WTC11 (cell line): ENCODE measurements at regions not wholly inside any gene's neighbourhood (a gene's known extent, or its start where the extent isn't known, plus 50 kb on each side); places are given as distances from the start of the nearest gene placed in this dataset.

Source experiments
- ATAC-seq: fragments of 200-7000 bp; cut with Tn5 transposase; 2 replicates; pipeline ENCODE4 v1.10.0; 2021; ENCODE audit warnings: mild to moderate bottlenecking, moderate library complexity
- CTCF ChIA-PET: fragments of 300-600 bp; sonication (Branson Sonifier 250); formaldehyde crosslinking; loops from one replicate; lab custom pipeline; 2021; ENCODE audit warnings: antibody characterized with exemption; lab: Charles Lee
- POLR2A ChIA-PET: fragments of 350-600 bp; sonication (Branson Sonifier 250); formaldehyde crosslinking; loops from one replicate; lab custom pipeline; 2021; ENCODE audit warnings: antibody characterized with exemption; lab: Charles Lee
- DNase-seq: peaks from one replicate; pipeline ENCODE4 v3.0.0; 2021; ENCODE audit warnings: low spot score
- H3K27ac Mint-ChIP-seq: 2 replicates; pipeline ENCODE4 v1.8.0; 2021; ENCODE audit warnings: mixed read lengths
- H3K27me3 Mint-ChIP-seq: 2 replicates; pipeline ENCODE4 v1.8.0; 2021; ENCODE audit warnings: low read depth, mild to moderate bottlenecking, moderate library complexity, mixed read lengths
- H3K36me3 Mint-ChIP-seq: 2 replicates; pipeline ENCODE4 v1.8.0; 2021; ENCODE audit warnings: mixed read lengths
- H3K4me1 Mint-ChIP-seq: 2 replicates; pipeline ENCODE4 v1.8.0; 2022; ENCODE audit warnings: mixed read lengths
- H3K4me3 Mint-ChIP-seq: 2 replicates; pipeline ENCODE4 v1.8.0; 2021; ENCODE audit warnings: mild to moderate bottlenecking, moderate library complexity, mixed read lengths
- H3K9me3 Mint-ChIP-seq: 2 replicates; pipeline ENCODE4 v1.8.0; 2021; ENCODE audit warnings: mixed read lengths
- CBFB ChIP-seq: sonication (generic); formaldehyde crosslinking; IDR thresholded peaks from 2 replicates; pipeline ENCODE4 v1.8.1; 2022; ENCODE audit warnings: mild to moderate bottlenecking, low read depth, missing genetic modification reagents
- GTF2I ChIP-seq: fragments of 250-450 bp; sonication (Bioruptor Pico); conservative IDR thresholded peaks from 2 replicates; pipeline ENCODE4 v1.4.0; 2021; ENCODE audit warnings: mild to moderate bottlenecking
- SP1 ChIP-seq: sonication (generic); formaldehyde crosslinking; conservative IDR thresholded peaks from 2 replicates; pipeline ENCODE4 v1.8.1; 2022; ENCODE audit warnings: missing genetic modification reagents
- TF ChIP-seq, protein P1 (sequence below): fragments of 250-450 bp; sonication (Bioruptor Pico); conservative IDR thresholded peaks from 2 replicates; pipeline ENCODE4 v1.9.0; 2021; ENCODE audit warnings: mild to moderate bottlenecking
- TF ChIP-seq, protein P2 (sequence below): sonication (generic); formaldehyde crosslinking; IDR thresholded peaks from 2 replicates; pipeline ENCODE4 v1.8.1; 2023; ENCODE audit warnings: mild to moderate bottlenecking, missing genetic modification reagents
- TF ChIP-seq, protein P3 (sequence below): sonication (generic); formaldehyde crosslinking; IDR thresholded peaks from 2 replicates; pipeline ENCODE4 v1.8.0; 2022; ENCODE audit warnings: mild to moderate bottlenecking, missing genetic modification reagents
- TF ChIP-seq, protein P4 (sequence below): sonication (generic); formaldehyde crosslinking; IDR thresholded peaks from 2 replicates; pipeline ENCODE4 v1.8.1; 2023; ENCODE audit warnings: mild to moderate bottlenecking, missing genetic modification reagents
- TF ChIP-seq, protein P5 (sequence below): sonication (generic); formaldehyde crosslinking; IDR thresholded peaks from 2 replicates; pipeline ENCODE4 v1.8.0; 2022; ENCODE audit warnings: mild to moderate bottlenecking, missing genetic modification reagents
- TF ChIP-seq, protein P6 (sequence below): fragments of 250-450 bp; sonication (Bioruptor Pico); IDR thresholded peaks from 2 replicates; pipeline ENCODE4 v1.9.0; 2021; ENCODE audit warnings: mild to moderate bottlenecking, borderline replicate concordance

DNA sequence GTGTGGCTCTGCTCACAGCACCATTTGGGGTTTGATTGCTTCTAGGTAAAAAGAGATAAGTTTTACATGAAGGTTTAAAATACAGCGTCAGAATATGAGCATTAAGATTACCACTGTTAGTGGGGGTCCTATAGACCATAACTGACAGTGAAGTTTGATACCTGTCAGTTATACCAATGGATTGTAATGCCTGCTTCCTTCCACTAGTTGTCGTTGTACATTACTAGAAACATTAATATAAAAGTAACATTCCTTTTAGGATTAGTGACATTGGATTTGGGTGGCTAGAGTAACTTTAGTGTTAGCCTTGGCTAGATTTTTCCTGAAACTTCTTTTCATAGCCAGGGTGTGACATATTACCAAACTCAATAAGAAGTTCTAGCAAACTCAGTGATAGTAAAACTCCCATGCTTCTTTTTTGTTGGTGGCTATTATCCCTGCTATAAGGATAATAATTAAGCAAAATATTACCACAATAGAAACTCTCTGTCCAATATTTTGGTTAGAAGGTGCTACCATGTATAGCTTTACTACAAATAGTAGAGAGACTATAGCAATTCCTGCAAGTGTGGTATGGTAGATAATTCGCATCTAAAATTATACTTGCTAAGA lies 57.1 kb downstream of the FAM181B start:
- peaks cover under 1% of the 10 kb centered on the region; the same call in 1 of the 2 replicates for H3K36me3 Mint-ChIP-seq
- no peak for DNase-seq
- no peaks in the 10 kb centered on the region; the same call in 1 of the 2 replicates for H3K27me3 Mint-ChIP-seq
- TF ChIP-seq, protein P1, sequence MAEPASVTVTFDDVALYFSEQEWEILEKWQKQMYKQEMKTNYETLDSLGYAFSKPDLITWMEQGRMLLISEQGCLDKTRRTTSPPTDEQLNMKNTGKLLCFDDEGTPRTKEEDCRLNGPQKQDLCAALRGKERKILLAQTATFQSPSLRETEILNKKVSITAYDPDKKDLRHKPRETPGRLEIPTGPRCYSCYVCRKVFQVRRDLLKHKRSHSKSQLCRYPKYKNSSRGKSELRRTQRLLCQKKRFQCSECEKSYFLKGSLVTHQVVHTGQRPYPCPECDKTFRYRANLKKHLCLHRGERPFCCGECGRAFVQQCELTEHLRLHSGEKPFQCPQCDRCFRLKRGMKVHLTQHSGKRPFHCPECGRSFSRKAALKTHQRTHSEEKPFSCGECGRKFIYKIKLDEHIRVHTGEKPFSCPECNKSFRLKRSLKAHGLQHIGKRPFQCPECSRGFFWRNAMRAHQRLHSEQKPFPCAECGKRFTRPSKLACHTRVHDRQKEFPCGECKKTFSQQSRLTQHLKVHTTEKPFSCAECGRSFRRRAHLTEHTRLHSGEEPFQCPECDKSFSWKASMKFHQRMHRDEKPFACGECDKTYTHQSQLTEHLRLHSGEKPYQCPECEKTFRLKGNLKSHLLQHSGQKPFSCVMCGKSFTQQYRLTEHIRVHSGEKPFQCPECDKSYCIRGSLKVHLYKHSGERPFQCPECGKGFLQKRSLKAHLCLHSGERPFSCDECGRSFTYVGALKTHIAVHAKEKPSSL = no peak
- TF ChIP-seq CBFB (CRISPR knock-in tag) (no peak), SP1 (CRISPR knock-in tag) (no peak), GTF2I (CRISPR knock-in tag) (no peak)
- TF ChIP-seq, protein P2, sequence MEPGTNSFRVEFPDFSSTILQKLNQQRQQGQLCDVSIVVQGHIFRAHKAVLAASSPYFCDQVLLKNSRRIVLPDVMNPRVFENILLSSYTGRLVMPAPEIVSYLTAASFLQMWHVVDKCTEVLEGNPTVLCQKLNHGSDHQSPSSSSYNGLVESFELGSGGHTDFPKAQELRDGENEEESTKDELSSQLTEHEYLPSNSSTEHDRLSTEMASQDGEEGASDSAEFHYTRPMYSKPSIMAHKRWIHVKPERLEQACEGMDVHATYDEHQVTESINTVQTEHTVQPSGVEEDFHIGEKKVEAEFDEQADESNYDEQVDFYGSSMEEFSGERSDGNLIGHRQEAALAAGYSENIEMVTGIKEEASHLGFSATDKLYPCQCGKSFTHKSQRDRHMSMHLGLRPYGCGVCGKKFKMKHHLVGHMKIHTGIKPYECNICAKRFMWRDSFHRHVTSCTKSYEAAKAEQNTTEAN (CRISPR knock-in tag) = no peak
- TF ChIP-seq, protein P3, sequence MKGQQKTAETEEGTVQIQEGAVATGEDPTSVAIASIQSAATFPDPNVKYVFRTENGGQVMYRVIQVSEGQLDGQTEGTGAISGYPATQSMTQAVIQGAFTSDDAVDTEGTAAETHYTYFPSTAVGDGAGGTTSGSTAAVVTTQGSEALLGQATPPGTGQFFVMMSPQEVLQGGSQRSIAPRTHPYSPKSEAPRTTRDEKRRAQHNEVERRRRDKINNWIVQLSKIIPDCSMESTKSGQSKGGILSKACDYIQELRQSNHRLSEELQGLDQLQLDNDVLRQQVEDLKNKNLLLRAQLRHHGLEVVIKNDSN (CRISPR knock-in tag) = no peak
- TF ChIP-seq, protein P4, sequence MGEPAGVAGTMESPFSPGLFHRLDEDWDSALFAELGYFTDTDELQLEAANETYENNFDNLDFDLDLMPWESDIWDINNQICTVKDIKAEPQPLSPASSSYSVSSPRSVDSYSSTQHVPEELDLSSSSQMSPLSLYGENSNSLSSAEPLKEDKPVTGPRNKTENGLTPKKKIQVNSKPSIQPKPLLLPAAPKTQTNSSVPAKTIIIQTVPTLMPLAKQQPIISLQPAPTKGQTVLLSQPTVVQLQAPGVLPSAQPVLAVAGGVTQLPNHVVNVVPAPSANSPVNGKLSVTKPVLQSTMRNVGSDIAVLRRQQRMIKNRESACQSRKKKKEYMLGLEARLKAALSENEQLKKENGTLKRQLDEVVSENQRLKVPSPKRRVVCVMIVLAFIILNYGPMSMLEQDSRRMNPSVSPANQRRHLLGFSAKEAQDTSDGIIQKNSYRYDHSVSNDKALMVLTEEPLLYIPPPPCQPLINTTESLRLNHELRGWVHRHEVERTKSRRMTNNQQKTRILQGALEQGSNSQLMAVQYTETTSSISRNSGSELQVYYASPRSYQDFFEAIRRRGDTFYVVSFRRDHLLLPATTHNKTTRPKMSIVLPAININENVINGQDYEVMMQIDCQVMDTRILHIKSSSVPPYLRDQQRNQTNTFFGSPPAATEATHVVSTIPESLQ (CRISPR knock-in tag) = no peak
- TF ChIP-seq, protein P5, sequence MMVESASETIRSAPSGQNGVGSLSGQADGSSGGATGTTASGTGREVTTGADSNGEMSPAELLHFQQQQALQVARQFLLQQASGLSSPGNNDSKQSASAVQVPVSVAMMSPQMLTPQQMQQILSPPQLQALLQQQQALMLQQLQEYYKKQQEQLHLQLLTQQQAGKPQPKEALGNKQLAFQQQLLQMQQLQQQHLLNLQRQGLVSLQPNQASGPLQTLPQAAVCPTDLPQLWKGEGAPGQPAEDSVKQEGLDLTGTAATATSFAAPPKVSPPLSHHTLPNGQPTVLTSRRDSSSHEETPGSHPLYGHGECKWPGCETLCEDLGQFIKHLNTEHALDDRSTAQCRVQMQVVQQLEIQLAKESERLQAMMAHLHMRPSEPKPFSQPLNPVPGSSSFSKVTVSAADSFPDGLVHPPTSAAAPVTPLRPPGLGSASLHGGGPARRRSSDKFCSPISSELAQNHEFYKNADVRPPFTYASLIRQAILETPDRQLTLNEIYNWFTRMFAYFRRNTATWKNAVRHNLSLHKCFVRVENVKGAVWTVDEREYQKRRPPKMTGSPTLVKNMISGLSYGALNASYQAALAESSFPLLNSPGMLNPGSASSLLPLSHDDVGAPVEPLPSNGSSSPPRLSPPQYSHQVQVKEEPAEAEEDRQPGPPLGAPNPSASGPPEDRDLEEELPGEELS (CRISPR knock-in tag) = no peak
- peak overlapping the region; percentile 82; the same call in 1 of the 2 replicates for H3K27ac Mint-ChIP-seq
- peaks cover 18% of the 10 kb centered on the region for H3K9me3 Mint-ChIP-seq
- peak; percentile 16; the same call in 1 of the 2 replicates for ATAC-seq
- POLR2A ChIA-PET = interaction anchor here (0.5 kb wide), 1 partner anchor 168 kb away, joined by 4 read pairs; no protein-coding TSS in a partner anchor
- H3K4me3 Mint-ChIP-seq = no peak overlapping the region
- H3K4me1 Mint-ChIP-seq = peaks cover 11% of the 10 kb centered on the region
- CTCF ChIA-PET = interaction anchor here (1.3 to 1.4 kb wide), 2 partner anchors 19 kb away, joined by 4 to 6 read pairs; no protein-coding TSS in a partner anchor

DNA sequence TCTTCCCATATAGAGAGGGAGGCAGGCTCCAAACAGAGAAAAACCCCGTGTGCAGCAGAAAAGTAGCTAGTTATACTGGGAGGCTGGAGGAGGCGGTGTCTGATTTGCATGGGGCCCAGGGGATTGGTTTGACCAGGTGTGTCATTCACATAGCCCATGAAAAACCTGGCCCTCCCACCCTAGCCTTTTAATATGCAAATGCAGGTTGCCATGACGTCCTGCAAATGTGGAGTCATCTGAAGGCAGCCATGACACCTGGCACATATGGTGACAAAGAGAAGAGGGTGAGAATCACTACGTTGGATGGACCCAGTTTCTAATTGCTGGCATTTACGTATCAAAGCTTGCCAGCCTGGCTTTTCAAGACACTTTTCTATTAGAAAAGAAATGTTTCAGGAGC lies 57.8 kb downstream of the FAM181B start:
- Mint-ChIP-seq H3K27ac (no peak overlapping the region), H3K36me3 (no peaks in the 10 kb centered on the region), H3K4me3 (no peak overlapping the region), H3K9me3 (peaks cover 10% of the 10 kb centered on the region), H3K27me3 (no peaks in the 10 kb centered on the region; the same call in 1 of the 2 replicates), H3K4me1 (peaks cover 14% of the 10 kb centered on the region)
- TF ChIP-seq, protein P6, sequence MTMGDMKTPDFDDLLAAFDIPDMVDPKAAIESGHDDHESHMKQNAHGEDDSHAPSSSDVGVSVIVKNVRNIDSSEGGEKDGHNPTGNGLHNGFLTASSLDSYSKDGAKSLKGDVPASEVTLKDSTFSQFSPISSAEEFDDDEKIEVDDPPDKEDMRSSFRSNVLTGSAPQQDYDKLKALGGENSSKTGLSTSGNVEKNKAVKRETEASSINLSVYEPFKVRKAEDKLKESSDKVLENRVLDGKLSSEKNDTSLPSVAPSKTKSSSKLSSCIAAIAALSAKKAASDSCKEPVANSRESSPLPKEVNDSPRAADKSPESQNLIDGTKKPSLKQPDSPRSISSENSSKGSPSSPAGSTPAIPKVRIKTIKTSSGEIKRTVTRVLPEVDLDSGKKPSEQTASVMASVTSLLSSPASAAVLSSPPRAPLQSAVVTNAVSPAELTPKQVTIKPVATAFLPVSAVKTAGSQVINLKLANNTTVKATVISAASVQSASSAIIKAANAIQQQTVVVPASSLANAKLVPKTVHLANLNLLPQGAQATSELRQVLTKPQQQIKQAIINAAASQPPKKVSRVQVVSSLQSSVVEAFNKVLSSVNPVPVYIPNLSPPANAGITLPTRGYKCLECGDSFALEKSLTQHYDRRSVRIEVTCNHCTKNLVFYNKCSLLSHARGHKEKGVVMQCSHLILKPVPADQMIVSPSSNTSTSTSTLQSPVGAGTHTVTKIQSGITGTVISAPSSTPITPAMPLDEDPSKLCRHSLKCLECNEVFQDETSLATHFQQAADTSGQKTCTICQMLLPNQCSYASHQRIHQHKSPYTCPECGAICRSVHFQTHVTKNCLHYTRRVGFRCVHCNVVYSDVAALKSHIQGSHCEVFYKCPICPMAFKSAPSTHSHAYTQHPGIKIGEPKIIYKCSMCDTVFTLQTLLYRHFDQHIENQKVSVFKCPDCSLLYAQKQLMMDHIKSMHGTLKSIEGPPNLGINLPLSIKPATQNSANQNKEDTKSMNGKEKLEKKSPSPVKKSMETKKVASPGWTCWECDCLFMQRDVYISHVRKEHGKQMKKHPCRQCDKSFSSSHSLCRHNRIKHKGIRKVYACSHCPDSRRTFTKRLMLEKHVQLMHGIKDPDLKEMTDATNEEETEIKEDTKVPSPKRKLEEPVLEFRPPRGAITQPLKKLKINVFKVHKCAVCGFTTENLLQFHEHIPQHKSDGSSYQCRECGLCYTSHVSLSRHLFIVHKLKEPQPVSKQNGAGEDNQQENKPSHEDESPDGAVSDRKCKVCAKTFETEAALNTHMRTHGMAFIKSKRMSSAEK (CRISPR knock-in tag) = no peak
- DNase-seq = peak; percentile 65
- CTCF ChIA-PET = interaction anchor here (1.0 to 1.3 kb wide), 2 partner anchors 20 to 143 kb away, joined by 3 to 6 read pairs; no protein-coding TSS in a partner anchor
- ATAC-seq = peak; percentile 91
- POLR2A ChIA-PET = interaction anchor here (0.7 to 1.0 kb wide), 2 partner anchors 117 to 1000 kb away, joined by 3 read pairs; no protein-coding TSS in a partner anchor
